K562 (cell line): ENCODE measurements at regions not wholly inside any gene's neighbourhood (a gene's known extent, or its start where the extent isn't known, plus 50 kb on each side); places are given as distances from the start of the nearest gene placed in this dataset.

ENCODE experiments used
- ATAC-seq: fragments of 200-7000 bp; cut with Tn5 transposase; 3 replicates; pipeline ENCODE4 v1.9.1; 2020; ENCODE audit warnings: moderate library complexity
- BruUV-seq: library from RNA; stranded (reverse); fragments of 400-500 nt; replicated peaks from 2 replicates; lab custom pipeline; 2021; lab: Mats Ljungman, UMichigan
- CTCF ChIA-PET: fragments of 300-600 bp; formaldehyde crosslinking; extraction: SDS; loops from one replicate; lab custom pipeline; 2021; ENCODE audit warnings: low intra/inter-chr PET ratio; lab: Yijun Ruan, JAX
- POLR2A ChIA-PET: fragments of 300-600, 350-650 bp; sonication (Branson Sonifier 250); formaldehyde crosslinking; extraction: SDS; loops from one replicate; lab custom pipeline; 2021; ENCODE audit warnings: antibody characterized with exemption, inconsistent platforms; lab: Yijun Ruan, JAX
- DNase-seq, 4 experiments: peaks; one replicate each; pipeline versions ENCODE4 v3.0.0 to v3.0.0-alpha.2; 2011 to 2018; ENCODE audit warnings: low spot score in 3 of 4, mixed read lengths in 3 of 4; ENCODE audit errors: extremely low read depth in 1 of 4
- FAIRE-seq: peaks from 2 replicates; lab custom pipeline; 2011; peaks lifted over from hg19 to GRCh38; lab: Jason Lieb, UNC
- H2AFZ ChIP-seq: 2 replicates; pipeline ENCODE4 v1.6.0; 2011; ENCODE audit warnings: low read depth, low read length, control low read depth, inconsistent platforms
- H3K27ac ChIP-seq: fragments of 200-600 bp; 3 replicates; pipeline ENCODE4 v1.8.0; 2011; ENCODE audit warnings: low read depth, mild to moderate bottlenecking, control low read depth, inconsistent platforms, low read length, moderate library complexity, mixed read lengths; ENCODE audit errors: extremely low read depth
- H3K27me3 ChIP-seq, 2 experiments: fragments of 300-600 bp in 1 of 2; 2 replicates in 1 of 2; 3 replicates in 1 of 2; pipeline versions ENCODE4 v1.6.0 to v1.8.0; 2011; ENCODE audit warnings: inconsistent platforms in 2 of 2, low read length in 2 of 2, mild to moderate bottlenecking in 1 of 2, mixed read lengths in 1 of 2, moderate library complexity in 1 of 2; ENCODE audit not compliant: control insufficient read depth in 2 of 2, insufficient read depth in 2 of 2
- H3K36me3 ChIP-seq: fragments of 300-600 bp; 3 replicates; pipeline ENCODE4 v1.8.0; 2011; ENCODE audit warnings: mild to moderate bottlenecking, low read length, inconsistent platforms; ENCODE audit not compliant: control insufficient read depth, insufficient read depth
- H3K4me1 ChIP-seq, 2 experiments: fragments of 200-600 bp in 1 of 2; replicated peaks in 1 of 2; 2 replicates in 1 of 2; 3 replicates in 1 of 2; pipeline versions ENCODE4 v1.5.1 to v1.8.0; 2011; ENCODE audit warnings: inconsistent platforms in 2 of 2, low read length in 2 of 2, mild to moderate bottlenecking in 1 of 2, mixed read lengths in 1 of 2, moderate library complexity in 1 of 2; ENCODE audit not compliant: control insufficient read depth in 2 of 2, insufficient read depth in 2 of 2
- H3K4me2 ChIP-seq: 2 replicates; pipeline ENCODE4 v1.6.1; 2011; ENCODE audit warnings: low read length, control low read depth, inconsistent platforms, mixed read lengths; ENCODE audit not compliant: insufficient read depth
- H3K4me3 ChIP-seq: fragments of 200-600 bp; sonication (generic), shearing (Covaris generic); 2 replicates; pipeline ENCODE4 v1.5.1; 2016; ENCODE audit warnings: control low read depth, inconsistent platforms
- H3K79me2 ChIP-seq: fragments of 200-600 bp; 3 replicates; pipeline ENCODE4 v1.8.0; 2011; ENCODE audit warnings: low read length, inconsistent platforms; ENCODE audit not compliant: control insufficient read depth, insufficient read depth
- H3K9ac ChIP-seq, 2 experiments: 2 replicates each; pipeline versions ENCODE4 v1.6.0 to v1.6.1; 2011; ENCODE audit warnings: low read depth in 2 of 2, low read length in 2 of 2, control low read depth in 1 of 2, inconsistent platforms in 1 of 2, mild to moderate bottlenecking in 1 of 2, mixed read lengths in 1 of 2; ENCODE audit not compliant: insufficient read depth in 1 of 2
- H3K9me1 ChIP-seq: one replicate; pipeline ENCODE4 v1.6.0; 2011; ENCODE audit warnings: inconsistent platforms, mild to moderate bottlenecking, low read length, moderate library complexity; ENCODE audit not compliant: control insufficient read depth, insufficient read depth
- H3K9me3 ChIP-seq: replicated peaks from 2 replicates; pipeline ENCODE4 v1.5.1; 2011; ENCODE audit warnings: low read depth, low read length, inconsistent platforms; ENCODE audit not compliant: control insufficient read depth, insufficient read depth
- H4K20me1 ChIP-seq: replicated peaks from 2 replicates; pipeline ENCODE4 v1.6.1; 2011; ENCODE audit warnings: low read length, inconsistent platforms, mixed read lengths; ENCODE audit not compliant: control insufficient read depth, insufficient read depth
- BRF1 ChIP-seq: IDR thresholded peaks from 3 replicates; pipeline ENCODE4 v1.6.1; 2011; ENCODE audit warnings: borderline replicate concordance, mild to moderate bottlenecking; ENCODE audit not compliant: insufficient read length; ENCODE audit errors: extremely low read depth
- COPS2 ChIP-seq: fragments of 450-650 bp; conservative IDR thresholded peaks from 2 replicates; pipeline ENCODE4 v1.6.1; 2016; ENCODE audit warnings: mild to moderate bottlenecking, moderate library complexity
- GTF2A2 ChIP-seq: IDR thresholded peaks from 2 replicates; pipeline ENCODE4 v1.6.1; 2016; ENCODE audit warnings: mild to moderate bottlenecking, missing genetic modification characterization, missing compliant biosample characterization
- HIVEP1 ChIP-seq: fragments of 250-450 bp; sonication (Bioruptor Pico); IDR thresholded peaks from 2 replicates; pipeline ENCODE4 v1.4.0; 2020; ENCODE audit warnings: mild to moderate bottlenecking
- ID3 ChIP-seq, 2 experiments: fragments of 250-450 bp in 1 of 2; fragments of 450-650 bp in 1 of 2; sonication (Bioruptor Pico) in 1 of 2; IDR thresholded peaks; 2 replicates each; pipeline versions ENCODE4 v1.6.1 to v1.8.0; 2016 to 2021; ENCODE audit warnings: mild to moderate bottlenecking in 2 of 2, moderate library complexity in 2 of 2, missing compliant biosample characterization in 1 of 2, missing genetic modification characterization in 1 of 2
- IRF1 ChIP-seq: sonication (generic); formaldehyde crosslinking; IDR thresholded peaks from 2 replicates; pipeline ENCODE4 v1.8.0; 2022; ENCODE audit warnings: missing genetic modification reagents, mild to moderate bottlenecking, borderline replicate concordance
- JUND ChIP-seq, 2 experiments: IDR thresholded peaks; 2 replicates in 1 of 2; 3 replicates in 1 of 2; pipeline ENCODE4 v1.6.1; 2011; ENCODE audit warnings: borderline replicate concordance in 2 of 2, low read depth in 2 of 2, low read length in 2 of 2, improper control_type of control experiment in 1 of 2, missing biosample characterization in 1 of 2, missing genetic modification characterization in 1 of 2, missing genetic modification reagents in 1 of 2
- KAT2B ChIP-seq: IDR thresholded peaks from one replicate; pipeline ENCODE4 v1.6.1; 2012; ENCODE audit warnings: low read depth, mild to moderate bottlenecking, control low read depth, inconsistent platforms, low read length, moderate library complexity
- NUFIP1 ChIP-seq: fragments of 450-650 bp; IDR thresholded peaks from 2 replicates; pipeline ENCODE4 v1.6.1; 2018; ENCODE audit not compliant: partially characterized antibody
- PHTF2 ChIP-seq: fragments of 250-450 bp; sonication (Bioruptor Pico); IDR thresholded peaks from 2 replicates; pipeline ENCODE4 v1.5.0; 2021; ENCODE audit warnings: mild to moderate bottlenecking
- PTBP1 ChIP-seq: fragments of 200-400 bp; formaldehyde crosslinking; IDR thresholded peaks from 2 replicates; pipeline ENCODE4 v1.6.1; 2017; ENCODE audit warnings: low read depth, low read length
- RUNX1 ChIP-seq: sonication (generic); IDR thresholded peaks from 2 replicates; pipeline ENCODE4 v1.6.1; 2016; ENCODE audit warnings: antibody characterized with exemption, low read depth
- XRCC3 ChIP-seq: fragments of 450-650 bp; IDR thresholded peaks from 2 replicates; pipeline ENCODE4 v1.6.1; 2017; ENCODE audit warnings: mild to moderate bottlenecking, moderate library complexity
- ZNF384 ChIP-seq: IDR thresholded peaks from 2 replicates; pipeline ENCODE4 v1.6.1; 2012; ENCODE audit warnings: low read depth, low read length, improper control_type of control experiment
- ZNF431 ChIP-seq: sonication (generic); formaldehyde crosslinking; IDR thresholded peaks from 2 replicates; pipeline ENCODE4 v1.8.0; 2022; ENCODE audit warnings: mild to moderate bottlenecking, missing genetic modification reagents
- WGBS: fragments of 100-300 bp; shearing (Covaris generic); methylation state at CpG from one replicate; pipeline ENCODE4 v1.1.6; 2016; ENCODE audit warnings: low coverage, mixed read lengths; ENCODE audit not compliant: insufficient coverage; ENCODE audit errors: missing lambda C conversion rate; 5-methylcytosine and 5-hydroxymethylcytosine counted together
- in situ Hi-C: fragments of 300-500 bp; cut with MboI; formaldehyde crosslinking; loops from 4 replicates; pipeline ENCODE4 v1.15.0; 2018; ENCODE audit warnings: inconsistent platforms, mixed read lengths
- intact Hi-C: fragments of 100-400 bp; cut with micrococcal nuclease; formaldehyde crosslinking; loops from 2 replicates; pipeline ENCODE4 v1.14.2; 2022

- Histone ChIP-seq H3K79me2 (no peaks in the 10 kb centered on the region), H3K4me1 (no peaks in the 10 kb centered on the region), H3K9me3 (no peaks in the 10 kb centered on the region), H4K20me1 (0 out of 2 replicates have a peak, but pooled peaks cover 5% of the 10 kb centered on the region), H3K9ac (no peak overlapping the region), H3K4me2 (no peak overlapping the region), H3K36me3 (no peaks in the 10 kb centered on the region), H3K4me3 (no peak overlapping the region)
- in situ Hi-C loops: no loop called here
- CTCF ChIA-PET: no interaction called here
- DNase-seq (no peak), ATAC-seq (no peak), FAIRE-seq (no peak)
- TF ChIP-seq ZNF384 (no peak), IRF1 (CRISPR knock-in tag) (no peak), ZNF431 (CRISPR knock-in tag) (no peak), JUND (IDR thresholded peaks at IDR 0.05; ENCODE audit: borderline replicate concordance, low read depth, low read length) (no peak), JUND (tag; IDR thresholded peaks at IDR 0.05; ENCODE audit: borderline replicate concordance, low read depth, low read length) (no peak), COPS2 (no peak), BRF1 (no peak), GTF2A2 (no peak), RUNX1 (no peak), PHTF2 (CRISPR knock-in tag) (no peak), NUFIP1 (no peak), PTBP1 (no peak), KAT2B (no peak), HIVEP1 (no peak), XRCC3 (no peak), ID3 (CRISPR knock-in tag; IDR thresholded peaks at IDR 0.05) (no peak), ID3 (tag; IDR thresholded peaks at IDR 0.05) (no peak)
- TF ChIP-seq, all 486 proteins: peak for 0
- intact Hi-C loops: no loop called here
- no peaks in the 10 kb centered on the region for H3K9me1 ChIP-seq
- BruUV-seq: no TSS peak
- H3K27me3 ChIP-seq: peaks cover 0 to 11% of the 10 kb centered on the region in 2 experiments; a peak in 1 of 5 replicates
- 4% methylated on average over 8 of the region's 9 CpGs for WGBS
- POLR2A ChIA-PET: no interaction called here
- no peak overlapping the region for H3K27ac ChIP-seq
- no peak overlapping the region for H2AFZ ChIP-seq
Observed at GRCh38 chr10:130963052-130963393, 348.5 kb downstream of the TCERG1L start.
